Heart left ventricle (tissue), 16 donors: ENCODE measurements at regions not wholly inside any gene's neighbourhood (a gene's known extent, or its start where the extent isn't known, plus 50 kb on each side); places are given as distances from the start of the nearest gene placed in this dataset.

Experiments
- ATAC-seq, 4 donors: fragments of 200-7000 bp; cut with Tn5 transposase; one replicate each; pipeline ENCODE4 v1.9.1; 2020 to 2022; ENCODE audit warnings: moderate library complexity in 4 of 4, mild to moderate bottlenecking in 3 of 4, moderate number of reproducible peaks in 1 of 4
- DNase-seq, 5 donors: peaks; one replicate each; pipeline ENCODE4 v3.0.0-alpha.2; 2020
- H3K27ac ChIP-seq, 12 donors: fragments of 200-600 bp; sonication (generic) in 4 of 12; one replicate each; pipeline versions ENCODE4 v1.5.0 to v1.8.0; 2016 to 2022; ENCODE audit warnings: mild to moderate bottlenecking in 2 of 12
- H3K27me3 ChIP-seq, 9 donors: fragments of 200-600 bp; sonication (generic) in 2 of 9; one replicate each; pipeline versions ENCODE4 v1.5.1 to v1.8.0; 2016 to 2022; ENCODE audit warnings: mild to moderate bottlenecking in 3 of 9
- H3K36me3 ChIP-seq, 9 donors: fragments of 200-600 bp; sonication (generic) in 2 of 9; one replicate each; pipeline versions ENCODE4 v1.5.0 to v1.8.0; 2018 to 2022; ENCODE audit warnings: mild to moderate bottlenecking in 2 of 9
- H3K4me1 ChIP-seq, 12 donors: fragments of 200-600 bp; sonication (generic) in 4 of 12; one replicate each; pipeline versions ENCODE4 v1.5.0 to v1.8.0; 2016 to 2022; ENCODE audit warnings: mild to moderate bottlenecking in 3 of 12
- H3K4me3 ChIP-seq, 12 donors: fragments of 200-600 bp; sonication (generic) in 4 of 12; one replicate each; pipeline versions ENCODE4 v1.5.0 to v1.8.0; 2017 to 2022; ENCODE audit warnings: mild to moderate bottlenecking in 9 of 12, moderate library complexity in 4 of 12
- H3K9me3 ChIP-seq, 12 donors: fragments of 200-600 bp; sonication (generic) in 4 of 12; one replicate each; pipeline versions ENCODE4 v1.5.0 to v1.8.0; 2016 to 2022; ENCODE audit warnings: mild to moderate bottlenecking in 1 of 12
- CTCF ChIP-seq, 12 donors: fragments of 200-600 bp; sonication (generic) in 4 of 12; IDR thresholded peaks; one replicate each; pipeline versions ENCODE4 v1.5.0 to v1.8.0; 2018 to 2022; ENCODE audit warnings: antibody characterized with exemption in 12 of 12, mild to moderate bottlenecking in 5 of 12
- POLR2A ChIP-seq, 2 donors: fragments of 450-650 bp; IDR thresholded peaks; one replicate each; pipeline ENCODE4 v1.6.1; 2017; ENCODE audit warnings: antibody characterized with exemption in 2 of 2, mild to moderate bottlenecking in 2 of 2, moderate library complexity in 2 of 2
- WGBS, 4 donors: extraction: QIAGEN DNeasy Blood & Tissue Kit in 2 of 4; methylation state at CpG; one replicate each; pipeline versions ENCODE4 v1.1.5 to v1.1.7; 2013 to 2018; 5-methylcytosine and 5-hydroxymethylcytosine counted together
- intact Hi-C, 10 donors: fragments of 100-400 bp; cut with DNase I; formaldehyde crosslinking; loops; one replicate each; pipeline versions ENCODE4 v1.11.1 to v1.14.2; 2022
- donor health status: ischemic (EF 13 %, LVEDD 7.1; RV severe dilation, severe dysfunction).
- donor health status: healthy with polysubstance abuse.
- donor health status: DM: no; HTN: yes; CAD: no.
- donor health status: DM: no; HTN: no; CAD: no.
- donor health status: ischemic (EF 25% LVEDD 6.9; RV normal size, moderate dysfunction).
- donor health status: ischemic (EF 25% LVEDD 5.7; RV mildly dilated, moderate dysfunction).
- donor health status: healthy.
- donor health status: DM: yes; HTN: yes; CAD: no.
- donor health status: ischemic (EF 35%, LVEDD 5.7; RV mildly dilated, moderate dysfunction).
- donor health status: nonischemic (EF 11% LVEDD 7.7; RV severe dilation, severe dysfunction).
- donor health status: DM: yes; HTN: yes; CAD: no.
- donor health status: PGD.
- donor health status: ischemic (EF 29% LVEDD 5.4; RV normal size, mild dysfunction).
- donor health status: nonischemic (EF 23%, LVEDD 6.1; RV moderate dilation, normal function).

GRCh38 chr4:101400096-101400495 is 52.8 kb upstream of the PPP3CA start:
- Histone ChIP-seq H3K4me3 (no peak overlapping the region), H3K9me3 (no peaks in the 10 kb centered on the region), H3K36me3 (no peaks in the 10 kb centered on the region), H3K4me1 (no peaks in the 10 kb centered on the region), H3K27ac (no peak overlapping the region), H3K27me3 (no peaks in the 10 kb centered on the region)
- intact Hi-C loops, result no loop called here
- DNase-seq (no peak), ATAC-seq (no peak)
- TF ChIP-seq CTCF (IDR thresholded peaks at IDR 0.05) (no peak), POLR2A (IDR thresholded peaks at IDR 0.05) (no peak)
- WGBS, 4 donors, result 58 to 76% (median 70%) methylated on average over 3 of the region's 3 CpGs

- Histone ChIP-seq H3K4me1 (no peaks in the 10 kb centered on the region), H3K27ac (no peak overlapping the region), H3K4me3 (no peak overlapping the region), H3K36me3 (no peaks in the 10 kb centered on the region), H3K27me3 (no peaks in the 10 kb centered on the region), H3K9me3 (no peaks in the 10 kb centered on the region)
- no peak for ATAC-seq
- no peak for TF ChIP-seq CTCF (IDR thresholded peaks at IDR 0.05)
- WGBS, 4 donors, result 94 to 97% (median 96%) methylated on average over 4 of the region's 4 CpGs
- DNase-seq, result no peak
- intact Hi-C loops, result no loop called here
These were observed 51.5 kb upstream of the PPP3CA start for GRCh38 chr4:101398807-101399206.
